H1 (cell line): ENCODE measurements at regions not wholly inside any gene's neighbourhood (a gene's known extent, or its start where the extent isn't known, plus 50 kb on each side); places are given as distances from the start of the nearest gene placed in this dataset.
A peak's percentile ranks its signal among the peaks of the same experiment; 100 is the strongest.

Experiments used
- CTCF ChIA-PET: fragments of 300-600 bp; sonication (Branson Sonifier 250); formaldehyde crosslinking; loops from one replicate; lab custom pipeline; 2021; ENCODE audit not compliant: partially characterized antibody; lab: Charles Lee
- POLR2A ChIA-PET: fragments of 300-600 bp; sonication (Branson Sonifier 250); formaldehyde crosslinking; loops from one replicate; lab custom pipeline; 2021; ENCODE audit warnings: inconsistent platforms; ENCODE audit not compliant: partially characterized antibody; lab: Charles Lee
- DNase-seq, 2 experiments: peaks; one replicate each; pipeline versions ENCODE4 v3.0.0 to v3.0.0-alpha.2; 2010 to 2022; ENCODE audit warnings: low spot score in 2 of 2, low read depth in 1 of 2, mixed read lengths in 1 of 2
- FAIRE-seq: peaks from 2 replicates; lab custom pipeline; 2011; peaks lifted over from hg19 to GRCh38; lab: Jason Lieb, UNC
- H2AFZ ChIP-seq: 2 replicates; pipeline ENCODE4 v1.8.1; 2012; ENCODE audit warnings: low read length, inconsistent platforms
- H2AK5ac ChIP-seq: 2 replicates; pipeline ENCODE4 v1.6.1; 2013; ENCODE audit warnings: low read depth, low read length
- H2BK120ac ChIP-seq: replicated peaks from 2 replicates; pipeline ENCODE3; 2013; ENCODE audit warnings: low read depth, low read length, inconsistent platforms
- H2BK12ac ChIP-seq: 2 replicates; pipeline ENCODE4 v1.6.1; 2013; ENCODE audit warnings: low read depth, low read length
- H2BK15ac ChIP-seq: 2 replicates; pipeline ENCODE4 v1.6.1; 2013; ENCODE audit warnings: low read length
- H2BK20ac ChIP-seq: 2 replicates; pipeline ENCODE4 v1.6.1; 2013; ENCODE audit warnings: low read length
- H2BK5ac ChIP-seq: 2 replicates; pipeline ENCODE4 v1.6.1; 2013; ENCODE audit warnings: low read depth, low read length
- H3K14ac ChIP-seq: 2 replicates; pipeline ENCODE4 v1.6.1; 2013; ENCODE audit warnings: inconsistent platforms; ENCODE audit not compliant: insufficient read length
- H3K18ac ChIP-seq: 2 replicates; pipeline ENCODE4 v1.6.1; 2013; ENCODE audit warnings: low read length; ENCODE audit errors: extremely low read depth
- H3K23ac ChIP-seq: 2 replicates; pipeline ENCODE4 v1.6.1; 2013; ENCODE audit warnings: inconsistent platforms; ENCODE audit not compliant: insufficient read length
- H3K23me2 ChIP-seq: 2 replicates; pipeline ENCODE4 v1.6.1; 2013; ENCODE audit warnings: low read depth, low read length
- H3K27ac ChIP-seq: 2 replicates; pipeline ENCODE4 v1.6.1; 2011; ENCODE audit warnings: low read depth, low read length, inconsistent platforms
- H3K27me3 ChIP-seq, 4 experiments: replicated peaks in 1 of 4; 1 replicate in 1 of 4; 2 replicates in 3 of 4; pipeline versions ENCODE4 v1.6.1 to v1.8.1; 2011 to 2013; ENCODE audit warnings: low read length in 3 of 4, mild to moderate bottlenecking in 3 of 4, inconsistent platforms in 2 of 4, mixed read lengths in 2 of 4, moderate library complexity in 1 of 4; ENCODE audit not compliant: control insufficient read depth in 3 of 4, insufficient read depth in 3 of 4; ENCODE audit errors: extremely low read depth in 1 of 4
- H3K36me3 ChIP-seq, 4 experiments: 2 replicates each; pipeline versions ENCODE4 v1.6.1 to v1.8.1; 2011 to 2013; ENCODE audit warnings: mild to moderate bottlenecking in 4 of 4, low read length in 3 of 4, moderate library complexity in 2 of 4, control low read depth in 1 of 4, inconsistent platforms in 1 of 4; ENCODE audit not compliant: insufficient read depth in 4 of 4, control insufficient read depth in 2 of 4
- H3K4ac ChIP-seq: replicated peaks from 2 replicates; pipeline ENCODE3; 2013; ENCODE audit warnings: low read length, low read depth, mixed read lengths, inconsistent platforms; ENCODE audit not compliant: insufficient read length
- H3K4me1 ChIP-seq, 4 experiments: replicated peaks in 1 of 4; 1 replicate in 1 of 4; 2 replicates in 3 of 4; pipeline versions ENCODE4 v1.6.1 to v1.8.1; 2011 to 2013; ENCODE audit warnings: low read length in 3 of 4, inconsistent platforms in 2 of 4, mixed read lengths in 1 of 4; ENCODE audit not compliant: insufficient read depth in 4 of 4, control insufficient read depth in 3 of 4
- H3K4me2 ChIP-seq, 2 experiments: 2 replicates each; pipeline versions ENCODE4 v1.6.1 to v1.8.1; 2011 to 2013; ENCODE audit warnings: low read depth in 2 of 2, low read length in 2 of 2, control low read depth in 1 of 2, inconsistent platforms in 1 of 2, mild to moderate bottlenecking in 1 of 2; ENCODE audit not compliant: insufficient read depth in 1 of 2
- H3K4me3 ChIP-seq, 4 experiments: fragments of 200-600, 300-600 bp in 1 of 4; sonication (generic), shearing (Covaris generic), sonication (Bioruptor Twin) in 1 of 4; 2 replicates each; pipeline versions ENCODE4 v1.5.1 to v1.8.1; 2011 to 2016; ENCODE audit warnings: low read length in 4 of 4, low read depth in 3 of 4, control low read depth in 2 of 4, inconsistent platforms in 2 of 4, mild to moderate bottlenecking in 2 of 4, mixed read lengths in 1 of 4, moderate library complexity in 1 of 4; ENCODE audit not compliant: insufficient read depth in 2 of 4; ENCODE audit errors: extremely low read depth in 1 of 4
- H3K56ac ChIP-seq: replicated peaks from 2 replicates; pipeline ENCODE3; 2013; ENCODE audit warnings: low read depth, mild to moderate bottlenecking, mixed read lengths, low read length, inconsistent platforms; ENCODE audit not compliant: insufficient read length
- H3K79me1 ChIP-seq: 2 replicates; pipeline ENCODE4 v1.6.1; 2013; ENCODE audit warnings: low read depth, low read length, control low read depth
- H3K79me2 ChIP-seq, 2 experiments: 2 replicates each; pipeline versions ENCODE4 v1.6.1 to v1.8.1; 2012 to 2013; ENCODE audit warnings: low read length in 2 of 2, mild to moderate bottlenecking in 2 of 2, inconsistent platforms in 1 of 2; ENCODE audit not compliant: insufficient read depth in 2 of 2, control insufficient read depth in 1 of 2
- H3K9ac ChIP-seq, 4 experiments: replicated peaks in 1 of 4; 1 replicate in 1 of 4; 2 replicates in 3 of 4; pipeline versions ENCODE4 v1.6.1 to v1.8.1; 2011 to 2013; ENCODE audit warnings: low read depth in 3 of 4, low read length in 3 of 4, control low read depth in 2 of 4, mild to moderate bottlenecking in 2 of 4, moderate library complexity in 2 of 4, inconsistent platforms in 1 of 4; ENCODE audit errors: extremely low read depth in 1 of 4
- H3K9me3 ChIP-seq, 2 experiments: 2 replicates each; pipeline versions ENCODE4 v1.6.1 to v1.8.1; 2012 to 2013; ENCODE audit warnings: mild to moderate bottlenecking in 2 of 2, moderate library complexity in 2 of 2, control low read depth in 1 of 2, inconsistent platforms in 1 of 2, low read depth in 1 of 2, low read length in 1 of 2, mixed read lengths in 1 of 2; ENCODE audit not compliant: insufficient read depth in 2 of 2
- H4K20me1 ChIP-seq, 2 experiments: replicated peaks in 1 of 2; 2 replicates each; pipeline versions ENCODE3 to v1.8.1; 2011 to 2013; ENCODE audit warnings: inconsistent platforms in 2 of 2, low read length in 2 of 2, mild to moderate bottlenecking in 1 of 2; ENCODE audit not compliant: insufficient read depth in 2 of 2, control insufficient read depth in 1 of 2
- H4K5ac ChIP-seq: 2 replicates; pipeline ENCODE4 v1.6.1; 2013; ENCODE audit warnings: low read length, low read depth, mixed read lengths, inconsistent platforms; ENCODE audit not compliant: insufficient read length
- H4K8ac ChIP-seq: 2 replicates; pipeline ENCODE4 v1.8.0; 2013; ENCODE audit warnings: mild to moderate bottlenecking, moderate library complexity, low read length, inconsistent platforms; ENCODE audit not compliant: insufficient read depth; ENCODE audit errors: extremely low read depth
- H4K91ac ChIP-seq: replicated peaks from 2 replicates; pipeline ENCODE3; 2013; ENCODE audit warnings: low read length, mixed read lengths, inconsistent platforms; ENCODE audit not compliant: insufficient read length
- KDM1A ChIP-seq: fragments of 200-600, 300-600 bp; sonication (generic); IDR thresholded peaks from 2 replicates; pipeline ENCODE4 v1.7.1; 2016; ENCODE audit warnings: mild to moderate bottlenecking, low read length, borderline replicate concordance
- NANOG ChIP-seq: IDR thresholded peaks from 2 replicates; pipeline ENCODE4 v1.6.1; 2011; ENCODE audit warnings: low read length, low read depth, mild to moderate bottlenecking, inconsistent platforms; ENCODE audit not compliant: insufficient read depth, poor library complexity, severe bottlenecking
- RXRA ChIP-seq: IDR thresholded peaks from 2 replicates; pipeline ENCODE4 v1.6.1; 2011; ENCODE audit warnings: low read depth, mild to moderate bottlenecking, low read length, moderate library complexity; ENCODE audit not compliant: insufficient read depth
- SIN3A ChIP-seq, 2 experiments: IDR thresholded peaks in 1 of 2; conservative IDR thresholded peaks in 1 of 2; 2 replicates each; pipeline ENCODE4 v1.6.1; 2011 to 2012; ENCODE audit warnings: low read length in 2 of 2, improper control_type of control experiment in 1 of 2, low read depth in 1 of 2, mild to moderate bottlenecking in 1 of 2
- WGBS, 2 experiments: shearing (Covaris generic) in 1 of 2; methylation state at CpG; one replicate each; pipeline versions ENCODE4 v1.1.6 to v1.1.7; 2013 to 2015; ENCODE audit warnings: low lambda C conversion rate in 2 of 2, mixed read lengths in 2 of 2, inconsistent platforms in 1 of 2, low coverage in 1 of 2, missing lambda C conversion rate in 1 of 2; ENCODE audit not compliant: insufficient replicate concordance in 2 of 2, insufficient coverage in 1 of 2, insufficient read length in 1 of 2; ENCODE audit errors: extremely low coverage in 1 of 2, missing lambda C conversion rate in 1 of 2; 5-methylcytosine and 5-hydroxymethylcytosine counted together

DNA sequence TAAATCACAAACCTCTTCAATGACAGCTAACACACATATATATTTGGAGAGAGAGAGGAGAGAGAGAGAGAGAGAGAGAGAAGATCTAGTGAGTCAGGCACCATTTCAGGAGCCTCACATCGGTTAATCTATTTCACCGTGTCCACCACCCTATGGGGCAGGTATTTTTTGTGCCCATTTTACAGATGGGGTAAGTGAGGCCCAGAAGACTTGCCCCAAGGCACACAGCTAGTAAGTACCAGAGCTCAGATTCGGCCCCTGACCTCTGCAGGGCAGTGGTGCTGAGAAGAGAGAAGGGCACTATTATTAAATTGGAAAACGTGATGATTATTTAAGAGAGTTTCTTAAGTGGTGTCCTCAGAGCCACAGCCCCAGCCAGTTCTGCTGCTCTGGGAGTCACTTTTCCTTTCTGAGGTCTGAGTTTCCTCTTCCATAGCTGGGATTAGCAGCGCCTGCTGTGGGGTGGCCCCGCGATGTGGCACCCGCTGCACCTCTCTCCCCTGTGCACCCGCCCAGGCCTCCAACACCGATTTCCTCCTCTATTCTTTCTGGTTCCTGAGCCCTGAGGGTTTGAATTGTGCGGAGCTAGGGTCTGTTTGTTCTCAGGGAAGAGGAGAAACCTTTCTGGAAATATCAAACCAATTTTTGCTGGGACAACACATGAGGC lies 303.9 kb downstream of the IRF8 start:
- Histone ChIP-seq H3K56ac (no peak overlapping the region), H3K9me3 (no peaks in the 10 kb centered on the region), H2BK20ac (no peak overlapping the region), H2AFZ (no peak overlapping the region), H3K4me3 (no peak overlapping the region), H2BK15ac (no peak overlapping the region), H3K27ac (no peak overlapping the region), H3K36me3 (no peaks in the 10 kb centered on the region), H3K14ac (no peak overlapping the region), H2BK120ac (no peak overlapping the region), H4K20me1 (no peaks in the 10 kb centered on the region), H4K91ac (no peak overlapping the region), H4K5ac (no peak overlapping the region), H3K18ac (no peak overlapping the region), H3K79me1 (no peaks in the 10 kb centered on the region), H2BK12ac (no peak overlapping the region), H3K23ac (no peak overlapping the region), H3K27me3 (no peaks in the 10 kb centered on the region; a peak in 1 of 7 replicates), H3K9ac (no peak overlapping the region), H4K8ac (no peak overlapping the region), H3K4me2 (no peak overlapping the region), H3K79me2 (no peaks in the 10 kb centered on the region), H3K23me2 (no peaks in the 10 kb centered on the region), H2BK5ac (no peak overlapping the region), H2AK5ac (no peak overlapping the region), H3K4me1 (peaks cover 0 to 8% (median 4%) of the 10 kb centered on the region in 4 experiments; a peak in 3 of 7 replicates), H3K4ac (no peak overlapping the region)
- POLR2A ChIA-PET = interaction anchor here (0.9 kb wide), 1 partner anchor 8 kb away, joined by 3 read pairs; no protein-coding TSS in a partner anchor
- 92% methylated on average over 11 of the region's 11 CpGs; no CpG with 5 or more reads in 1 of the 2 experiments for WGBS, 2 experiments
- TF ChIP-seq NANOG = no peak
- TF ChIP-seq KDM1A = peak; percentile 89; the same call in 1 of the 2 replicates
- TF ChIP-seq SIN3A (conservative IDR thresholded peaks at IDR 0.05 in 1 of 2, IDR thresholded peaks at IDR 0.05 in 1 of 2; ENCODE audit: low read depth in 1 of 2, low read length in 2 of 2) = no peak
- TF ChIP-seq RXRA = no peak
- DNase-seq (no peak), FAIRE-seq (no peak)
- CTCF ChIA-PET = interaction anchor here (0.6 to 1.3 kb wide), 5 partner anchors 9 to 981 kb away, joined by 3 to 4 read pairs (median 3); no protein-coding TSS in a partner anchor
